Retinal pigment epithelial cell (primary cell): ENCODE measurements at regions not wholly inside any gene's neighbourhood (a gene's known extent, or its start where the extent isn't known, plus 50 kb on each side); places are given as distances from the start of the nearest gene placed in this dataset.

ENCODE experiments used
- DNase-seq: peaks from one replicate; pipeline ENCODE4 v3.0.0-alpha.2; 2010; ENCODE audit warnings: low read depth
- H3K4me3 ChIP-seq: 2 replicates; pipeline ENCODE4 v1.5.1; 2011; ENCODE audit warnings: mild to moderate bottlenecking, low read length, control low read depth, moderate library complexity
- CTCF ChIP-seq: conservative IDR thresholded peaks from 2 replicates; pipeline ENCODE4 v1.5.1; 2011; ENCODE audit warnings: low read depth, low read length, control low read depth, inconsistent platforms

GRCh38 chr1:219380463-219380862 lies 206.8 kb downstream of the LYPLAL1 start:
- H3K4me3 ChIP-seq = no peak overlapping the region
- no peak for DNase-seq
- no peak for TF ChIP-seq CTCF

- TF ChIP-seq CTCF = no peak
- no peak for DNase-seq
- no peak overlapping the region for H3K4me3 ChIP-seq
These were observed 206.0 kb downstream of the LYPLAL1 start for GRCh38 chr1:219379691-219380090.

GRCh38 chr1:219374636-219375035 lies 201.0 kb downstream of the LYPLAL1 start:
- no peak for TF ChIP-seq CTCF
- no peak for DNase-seq
- no peak overlapping the region for H3K4me3 ChIP-seq

- no peak for TF ChIP-seq CTCF
- DNase-seq = no peak
- H3K4me3 ChIP-seq = no peak overlapping the region
These were observed 200.4 kb downstream of the LYPLAL1 start for GRCh38 chr1:219374046-219374566.

- DNase-seq = no peak
- no peak for TF ChIP-seq CTCF
- H3K4me3 ChIP-seq = no peak overlapping the region
These were observed 199.9 kb downstream of the LYPLAL1 start for GRCh38 chr1:219373616-219373935.

GRCh38 chr1:219372916-219373615 lies 199.4 kb downstream of the LYPLAL1 start:
- no peak overlapping the region for H3K4me3 ChIP-seq
- no peak for DNase-seq
- TF ChIP-seq CTCF = no peak

GRCh38 chr1:219371471-219371870 lies 197.8 kb downstream of the LYPLAL1 start:
- no peak for DNase-seq

More at GRCh38 chr1:219371471-219371870, 197.8 kb downstream of the LYPLAL1 start:
- TF ChIP-seq CTCF = no peak
- no peak overlapping the region for H3K4me3 ChIP-seq
